ENCODE measurements at regions not wholly inside any gene's neighbourhood (a gene's known extent, or its start where the extent isn't known, plus 50 kb on each side); places are given as distances from the start of the nearest gene placed in this dataset.

DNA sequence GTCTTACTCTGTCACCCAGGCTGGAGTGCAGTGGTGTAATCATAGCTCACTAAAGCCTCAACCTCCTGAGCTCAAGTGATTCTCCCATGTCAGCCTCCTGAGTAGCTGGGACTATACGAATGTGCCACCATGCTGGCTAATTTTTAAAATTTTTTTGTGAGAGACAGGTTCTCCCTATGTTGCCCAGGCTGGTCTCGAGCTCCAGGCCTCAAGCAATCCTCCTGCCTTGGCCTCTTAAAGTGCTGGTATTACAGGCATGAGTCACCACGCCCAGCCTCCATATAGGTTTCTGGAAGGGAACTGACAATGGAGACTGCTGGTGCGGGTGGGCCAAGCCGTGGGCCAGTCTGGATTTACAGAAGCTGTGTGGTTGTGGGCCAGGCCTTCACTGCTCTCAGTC lies 189.2 kb downstream of the URI1 start:
- no peaks in the 10 kb centered on the region for H3F3A ChIP-seq (ENCODE audit: insufficient read depth, low read length)
- no peaks in the 10 kb centered on the region for H4K20me1 ChIP-seq (ENCODE audit: insufficient read depth, low read length)
- H3K36me3 ChIP-seq (replicated peaks; ENCODE audit: insufficient read depth, low read length) = no peaks in the 10 kb centered on the region
- H3K4me2 ChIP-seq (ENCODE audit: low read depth, low read length) = no peak overlapping the region
- H3K27me3 ChIP-seq (replicated peaks; ENCODE audit: insufficient read depth, low read length) = peaks cover 59% of the 10 kb centered on the region
- no peaks in the 10 kb centered on the region for H3K9me3 ChIP-seq (replicated peaks; ENCODE audit: insufficient read depth, low read length)
- no peak overlapping the region for H2AFZ ChIP-seq (ENCODE audit: low read length)
- no peaks in the 10 kb centered on the region for H3K4me1 ChIP-seq (ENCODE audit: low read length)
- no peaks in the 10 kb centered on the region for H3K9me2 ChIP-seq (replicated peaks; ENCODE audit: insufficient read depth, low read length)
- no peaks in the 10 kb centered on the region for H3K79me2 ChIP-seq (ENCODE audit: low read length)
- DNase-seq = no peak
- H3K27ac ChIP-seq (ENCODE audit: low read length) = no peak overlapping the region
- no peak overlapping the region for H3K9ac ChIP-seq (ENCODE audit: low read length)
- no peak overlapping the region for H3K4me3 ChIP-seq (ENCODE audit: low read length)
- TF ChIP-seq, protein P1, sequence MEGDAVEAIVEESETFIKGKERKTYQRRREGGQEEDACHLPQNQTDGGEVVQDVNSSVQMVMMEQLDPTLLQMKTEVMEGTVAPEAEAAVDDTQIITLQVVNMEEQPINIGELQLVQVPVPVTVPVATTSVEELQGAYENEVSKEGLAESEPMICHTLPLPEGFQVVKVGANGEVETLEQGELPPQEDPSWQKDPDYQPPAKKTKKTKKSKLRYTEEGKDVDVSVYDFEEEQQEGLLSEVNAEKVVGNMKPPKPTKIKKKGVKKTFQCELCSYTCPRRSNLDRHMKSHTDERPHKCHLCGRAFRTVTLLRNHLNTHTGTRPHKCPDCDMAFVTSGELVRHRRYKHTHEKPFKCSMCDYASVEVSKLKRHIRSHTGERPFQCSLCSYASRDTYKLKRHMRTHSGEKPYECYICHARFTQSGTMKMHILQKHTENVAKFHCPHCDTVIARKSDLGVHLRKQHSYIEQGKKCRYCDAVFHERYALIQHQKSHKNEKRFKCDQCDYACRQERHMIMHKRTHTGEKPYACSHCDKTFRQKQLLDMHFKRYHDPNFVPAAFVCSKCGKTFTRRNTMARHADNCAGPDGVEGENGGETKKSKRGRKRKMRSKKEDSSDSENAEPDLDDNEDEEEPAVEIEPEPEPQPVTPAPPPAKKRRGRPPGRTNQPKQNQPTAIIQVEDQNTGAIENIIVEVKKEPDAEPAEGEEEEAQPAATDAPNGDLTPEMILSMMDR (IDR thresholded peaks at IDR 0.05; ENCODE audit: low read length) = no peak
- TF ChIP-seq EZH2 (optimal IDR thresholded peaks at IDR 0.05; ENCODE audit: low read depth, low read length) (no peak), EZH2phosphoT487 (IDR thresholded peaks at IDR 0.05; ENCODE audit: low read length) (no peak)

GRCh38 chr19:30131722-30132291 lies 189.8 kb downstream of the URI1 start:
- Histone ChIP-seq H2AFZ (ENCODE audit: low read length) (no peak overlapping the region), H4K20me1 (ENCODE audit: insufficient read depth, low read length) (no peaks in the 10 kb centered on the region), H3K9me2 (replicated peaks; ENCODE audit: insufficient read depth, low read length) (no peaks in the 10 kb centered on the region), H3F3A (ENCODE audit: insufficient read depth, low read length) (no peaks in the 10 kb centered on the region), H3K79me2 (ENCODE audit: low read length) (no peaks in the 10 kb centered on the region), H3K27me3 (replicated peaks; ENCODE audit: insufficient read depth, low read length) (peaks cover 60% of the 10 kb centered on the region), H3K4me2 (ENCODE audit: low read depth, low read length) (no peak overlapping the region), H3K27ac (ENCODE audit: low read length) (no peak overlapping the region), H3K4me3 (ENCODE audit: low read length) (no peak overlapping the region), H3K36me3 (replicated peaks; ENCODE audit: insufficient read depth, low read length) (no peaks in the 10 kb centered on the region), H3K4me1 (ENCODE audit: low read length) (no peaks in the 10 kb centered on the region), H3K9ac (ENCODE audit: low read length) (no peak overlapping the region), H3K9me3 (replicated peaks; ENCODE audit: insufficient read depth, low read length) (no peaks in the 10 kb centered on the region)
- no peak for DNase-seq
- TF ChIP-seq, protein P1 (IDR thresholded peaks at IDR 0.05; ENCODE audit: low read length) = no peak
- no peak for TF ChIP-seq EZH2phosphoT487 (IDR thresholded peaks at IDR 0.05; ENCODE audit: low read length)
- TF ChIP-seq EZH2 (optimal IDR thresholded peaks at IDR 0.05; ENCODE audit: low read depth, low read length) = no peak

GRCh38 chr19:30132343-30133075 lies 190.5 kb downstream of the URI1 start:
- TF ChIP-seq, protein P1 (IDR thresholded peaks at IDR 0.05; ENCODE audit: low read length) = no peak
- TF ChIP-seq EZH2 (optimal IDR thresholded peaks at IDR 0.05; ENCODE audit: low read depth, low read length) = no peak
- TF ChIP-seq EZH2phosphoT487 (IDR thresholded peaks at IDR 0.05; ENCODE audit: low read length) = no peak
- H3K27ac ChIP-seq (ENCODE audit: low read length) = no peak overlapping the region
- H3F3A ChIP-seq (ENCODE audit: insufficient read depth, low read length) = no peaks in the 10 kb centered on the region
- no peaks in the 10 kb centered on the region for H3K9me3 ChIP-seq (replicated peaks; ENCODE audit: insufficient read depth, low read length)
- H3K4me3 ChIP-seq (ENCODE audit: low read length) = no peak overlapping the region
- H4K20me1 ChIP-seq (ENCODE audit: insufficient read depth, low read length) = no peaks in the 10 kb centered on the region
- H3K79me2 ChIP-seq (ENCODE audit: low read length) = no peaks in the 10 kb centered on the region
- H3K4me1 ChIP-seq (ENCODE audit: low read length) = no peaks in the 10 kb centered on the region
- peaks cover 57% of the 10 kb centered on the region for H3K27me3 ChIP-seq (replicated peaks; ENCODE audit: insufficient read depth, low read length)
- H3K4me2 ChIP-seq (ENCODE audit: low read depth, low read length) = no peak overlapping the region
- DNase-seq = no peak
- no peak overlapping the region for H2AFZ ChIP-seq (ENCODE audit: low read length)
- no peaks in the 10 kb centered on the region for H3K36me3 ChIP-seq (replicated peaks; ENCODE audit: insufficient read depth, low read length)
- H3K9ac ChIP-seq (ENCODE audit: low read length) = no peak overlapping the region
- H3K9me2 ChIP-seq (replicated peaks; ENCODE audit: insufficient read depth, low read length) = no peaks in the 10 kb centered on the region

Measured in MM.1S (cell line).